ENCODE measurements at regions not wholly inside any gene's neighbourhood (a gene's known extent, or its start where the extent isn't known, plus 50 kb on each side); places are given as distances from the start of the nearest gene placed in this dataset.

GRCh38 chr4:33054656-33055196, 2334.6 kb downstream of the PCDH7 start:
- TF ChIP-seq MAX (IDR thresholded peaks at IDR 0.05) (no peak), EGR1 (IDR thresholded peaks at IDR 0.05) (no peak), TEAD4 (IDR thresholded peaks at IDR 0.05) (no peak), RAD21 (IDR thresholded peaks at IDR 0.05; ENCODE audit: low read depth) (no peak), NFIC (IDR thresholded peaks at IDR 0.05) (no peak), REST (IDR thresholded peaks at IDR 0.05; ENCODE audit: low read depth) (no peak), EP300 (IDR thresholded peaks at IDR 0.05; ENCODE audit: borderline replicate concordance) (no peak), CEBPB (IDR thresholded peaks at IDR 0.05) (no peak), TAF1 (IDR thresholded peaks at IDR 0.05; ENCODE audit: low read depth) (no peak)
